GM21360 (cell line): ENCODE measurements at regions not wholly inside any gene's neighbourhood (a gene's known extent, or its start where the extent isn't known, plus 50 kb on each side); places are given as distances from the start of the nearest gene placed in this dataset.
"Not testable (repeated sequence)": the region's sequence is repeated elsewhere in the genome, so short reads cannot be mapped to it uniquely, and the experiment has no call there.

Experiments used
- ATAC-seq: cut with Tn5 transposase; IDR thresholded peaks from one replicate; pipeline ENCODE4 v1.9.1; 2021; ENCODE audit warnings: mild to moderate bottlenecking, moderate library complexity; ENCODE audit not compliant: unreplicated experiment

DNA sequence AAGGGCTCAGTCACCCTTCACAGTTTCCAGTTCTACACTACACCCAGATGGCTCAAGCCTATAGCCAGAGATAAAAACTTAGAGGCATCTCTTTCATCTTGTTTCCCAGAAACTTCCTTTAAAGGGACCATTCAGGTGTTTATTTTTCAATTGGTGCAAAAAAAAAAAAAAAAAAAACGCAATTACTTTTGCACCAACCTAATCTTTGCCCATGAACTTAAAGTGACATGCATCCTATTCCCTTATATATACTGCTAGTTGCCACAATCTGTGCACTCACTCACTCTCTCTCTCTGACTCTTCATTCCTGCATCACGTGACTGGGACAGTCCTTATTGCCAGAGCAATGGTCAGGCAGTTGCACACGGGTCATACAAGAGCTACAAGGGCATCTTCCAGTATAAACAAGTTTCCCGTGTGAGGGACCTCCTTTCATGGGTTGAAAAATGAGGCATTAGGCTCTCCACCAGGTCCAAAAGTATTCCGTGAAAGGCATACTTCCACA is 789.4 kb downstream of the EPHA4 start:
- ATAC-seq = no peak

DNA sequence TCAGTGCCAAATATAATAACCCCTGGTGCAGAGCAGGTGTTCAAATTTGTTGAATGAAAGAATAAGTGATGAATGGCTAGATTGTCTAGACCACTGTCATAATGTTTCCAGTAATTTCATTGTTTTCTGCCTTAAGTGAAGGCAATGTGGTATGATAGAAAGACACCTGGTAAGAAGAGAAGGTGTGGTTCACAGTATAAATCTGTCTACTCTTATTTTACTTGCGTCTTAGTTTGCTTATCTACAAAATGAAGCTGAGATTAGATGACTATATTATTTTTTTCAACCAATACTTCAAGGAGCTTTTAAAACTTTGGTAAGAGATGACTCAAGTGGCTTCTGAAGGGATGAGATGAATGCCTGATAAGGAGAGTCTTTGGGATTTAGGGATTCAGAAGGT is 788.4 kb downstream of the EPHA4 start:
- ATAC-seq = no peak

- no peak for ATAC-seq
Measured at GRCh38 chr2:220785178-220785577, 786.9 kb downstream of the EPHA4 start.

DNA sequence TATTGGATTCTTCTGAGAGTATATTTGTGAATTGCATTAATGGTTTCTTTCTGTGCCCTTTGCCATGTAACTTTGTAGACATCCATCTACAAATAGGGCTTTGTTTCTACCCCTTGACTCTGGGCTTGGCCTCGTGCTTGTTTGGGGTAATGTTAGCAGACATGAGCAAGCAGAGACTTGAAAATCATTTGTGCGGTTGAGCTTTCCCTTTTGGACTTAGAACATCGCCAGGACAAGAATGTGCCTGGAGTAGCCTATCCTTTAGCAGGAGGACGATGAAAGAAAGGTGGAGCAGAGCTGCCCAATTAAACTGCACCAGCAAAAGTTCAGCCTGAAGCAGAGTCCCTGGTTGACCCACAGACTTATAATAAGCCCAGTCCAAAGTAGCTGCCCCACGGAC is 785.9 kb downstream of the EPHA4 start:
- no peak for ATAC-seq

GRCh38 chr2:220787251-220787650 is 784.9 kb downstream of the EPHA4 start:
- ATAC-seq = no peak

GRCh38 chr2:220789961-220790360 is 782.1 kb downstream of the EPHA4 start:
- ATAC-seq = no peak

DNA sequence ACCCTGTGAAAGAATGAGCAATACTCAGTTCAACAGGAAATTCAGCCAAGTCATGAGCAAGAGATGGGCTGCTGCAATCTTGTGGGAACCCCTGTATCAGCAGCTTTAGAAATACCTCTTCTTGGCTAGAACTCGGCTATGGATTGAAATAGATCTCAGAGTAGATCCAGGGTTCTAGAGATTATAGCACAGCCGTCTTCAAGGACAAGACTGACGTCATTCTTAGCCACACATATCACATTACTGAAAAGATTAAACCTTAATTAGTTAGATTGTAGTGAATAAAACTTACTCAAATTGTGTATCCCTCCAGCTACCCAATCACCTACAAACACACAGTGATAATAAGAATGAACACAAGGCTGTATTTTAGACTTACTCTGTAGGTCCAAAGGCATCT is 776.4 kb downstream of the EPHA4 start:
- ATAC-seq = no peak

DNA sequence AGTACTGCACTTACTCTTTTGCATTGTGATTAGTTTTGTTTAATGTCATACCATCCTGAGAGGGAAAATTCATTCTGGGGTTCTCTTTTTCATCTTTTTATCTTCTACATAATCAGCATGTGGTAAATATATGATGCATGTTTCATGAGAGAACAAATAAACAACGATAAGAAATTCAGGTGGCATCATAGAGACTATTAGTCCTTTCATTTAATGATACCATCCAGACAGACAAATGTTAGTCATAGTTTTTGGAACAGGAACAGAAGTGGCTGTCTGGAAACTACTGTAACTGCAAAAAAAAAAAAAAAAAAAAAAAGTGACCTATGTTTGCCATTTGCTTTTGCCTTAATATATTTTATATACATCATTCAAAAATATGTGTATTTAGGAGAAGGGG is 761.0 kb downstream of the EPHA4 start:
- no peak for ATAC-seq

GRCh38 chr2:220811952-220812570 is 760.0 kb downstream of the EPHA4 start:
- no peak for ATAC-seq

DNA sequence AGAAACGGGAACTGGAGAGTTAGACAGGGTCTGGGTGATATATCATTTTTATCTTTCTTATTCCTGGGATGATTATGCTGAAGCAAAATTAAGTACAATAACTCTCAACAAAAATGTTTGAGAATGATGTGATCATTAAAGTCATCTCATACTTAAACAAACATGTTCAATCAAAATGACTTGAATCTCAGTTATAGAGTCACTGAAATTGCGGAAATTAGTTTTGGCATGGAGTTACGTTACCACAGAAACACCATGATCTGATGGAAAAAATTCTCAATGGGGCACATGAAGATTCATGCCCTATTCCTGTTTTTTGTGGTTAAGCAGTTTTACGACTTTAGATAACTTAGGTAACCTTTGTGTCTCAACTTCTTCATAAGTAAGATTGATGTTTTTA is 757.7 kb downstream of the EPHA4 start:
- no peak for ATAC-seq

GRCh38 chr2:220815698-220816097 is 756.4 kb downstream of the EPHA4 start:
- no peak for ATAC-seq

GRCh38 chr2:220821683-220822082 is 750.4 kb downstream of the EPHA4 start:
- ATAC-seq = no peak

- not testable (repeated sequence) for ATAC-seq
Measured at GRCh38 chr2:220823590-220823989, 748.5 kb downstream of the EPHA4 start.

- ATAC-seq = no peak
Measured at GRCh38 chr2:220833446-220833845, 738.7 kb downstream of the EPHA4 start.

DNA sequence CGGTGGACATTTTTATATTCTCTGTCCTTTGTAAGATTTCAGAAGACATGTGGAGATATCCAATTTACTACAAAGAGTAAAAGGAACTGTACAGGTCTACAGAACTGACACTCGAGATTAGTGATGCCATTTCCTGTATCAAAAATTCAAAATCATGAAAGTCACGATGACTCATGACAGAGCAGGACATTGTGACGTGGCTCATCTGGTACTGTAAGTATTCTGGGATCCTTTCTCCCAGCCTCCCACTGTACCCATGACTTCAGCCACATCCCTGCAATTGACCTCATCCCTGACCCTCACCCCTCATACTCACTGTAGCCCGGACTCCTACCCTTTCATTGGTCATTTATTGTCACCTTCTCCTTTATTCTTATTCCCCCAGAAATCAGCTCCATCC is 736.5 kb downstream of the EPHA4 start:
- no peak for ATAC-seq

DNA sequence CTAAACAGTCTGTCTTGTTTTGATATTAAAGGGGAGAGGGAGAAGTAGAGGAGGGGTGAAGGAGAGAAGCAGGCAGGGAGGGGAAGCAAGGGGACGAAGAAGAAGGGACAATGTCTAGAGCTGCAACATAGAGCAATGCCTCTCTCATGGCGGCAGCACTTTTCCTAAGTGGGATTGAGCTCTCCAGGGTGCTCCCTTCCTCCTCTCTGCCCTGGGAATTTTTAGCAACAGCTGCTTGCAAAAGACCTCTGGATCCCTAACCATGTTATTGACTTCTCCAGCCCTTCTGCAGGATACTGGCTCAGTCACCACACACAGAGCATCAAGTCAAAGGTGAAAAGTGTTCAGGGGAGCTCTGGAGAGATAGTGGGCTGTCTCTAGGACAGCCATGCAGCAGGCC is 734.9 kb downstream of the EPHA4 start:
- ATAC-seq = no peak

- ATAC-seq = no peak
Measured at GRCh38 chr2:220842901-220843665, 729.0 kb downstream of the EPHA4 start.

DNA sequence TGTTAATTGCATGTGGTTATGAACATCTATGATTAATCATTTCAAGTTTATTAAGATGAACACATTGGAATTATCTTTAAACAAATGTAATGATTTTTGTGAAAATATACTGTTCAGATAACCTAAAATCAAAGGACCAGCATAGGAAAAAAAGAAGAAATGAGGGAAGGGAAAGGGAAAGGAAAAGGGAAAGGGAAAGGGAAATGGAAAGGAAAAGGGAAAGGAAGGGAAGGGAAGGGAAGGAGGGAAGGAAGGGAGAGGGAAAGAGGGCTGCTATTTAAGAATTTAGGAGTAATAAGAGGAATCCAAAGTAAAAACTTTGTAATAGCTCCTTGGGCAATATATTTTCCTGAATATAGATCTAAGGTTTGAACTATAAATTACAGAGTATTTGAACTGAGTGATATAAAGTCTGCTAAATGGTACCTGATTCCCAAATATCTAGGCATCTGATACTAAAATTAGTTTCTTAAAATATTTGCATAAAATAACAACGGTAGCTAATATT is 726.3 kb downstream of the EPHA4 start:
- ATAC-seq = no peak

DNA sequence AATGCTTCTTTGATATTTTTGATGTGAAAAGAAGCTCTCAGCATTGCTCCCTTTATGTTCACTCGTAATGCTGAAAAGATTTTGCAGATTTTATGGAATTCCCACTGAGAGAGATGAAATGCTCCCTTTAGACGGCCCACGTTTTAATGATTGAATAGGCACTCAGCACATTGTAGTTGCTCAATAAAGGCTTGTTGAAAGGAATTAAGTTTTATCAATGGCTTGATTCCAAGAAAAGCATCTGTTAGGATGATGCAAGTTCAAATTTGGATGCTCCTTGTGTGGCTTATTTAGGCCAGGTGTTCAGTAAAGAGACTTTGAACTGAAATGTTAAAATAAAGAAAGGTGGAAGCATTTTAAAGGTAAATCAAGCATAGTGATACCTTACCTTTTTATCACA is 725.1 kb downstream of the EPHA4 start:
- no peak for ATAC-seq

DNA sequence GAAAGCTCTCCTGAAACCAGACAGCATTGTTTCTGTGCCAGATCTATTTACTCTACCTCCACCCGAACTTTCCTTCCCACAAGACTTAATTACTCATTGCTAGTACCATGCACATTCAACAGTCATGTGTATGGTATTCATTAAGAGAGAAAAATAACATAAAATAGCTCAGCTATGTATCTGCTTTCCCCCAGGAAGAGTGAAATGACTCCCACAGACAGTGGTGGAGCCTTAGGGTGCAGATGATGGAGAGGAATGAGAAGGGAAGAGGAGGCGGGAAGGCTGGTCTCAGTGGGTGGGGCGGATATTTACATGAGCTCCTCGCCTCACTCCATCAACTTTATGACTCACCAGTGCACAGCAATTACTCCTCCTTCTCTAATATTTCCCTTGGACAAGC is 724.5 kb downstream of the EPHA4 start:
- ATAC-seq = no peak

GRCh38 chr2:220849433-220849832 is 722.7 kb downstream of the EPHA4 start:
- ATAC-seq = no peak

- no peak for ATAC-seq
Measured at GRCh38 chr2:220850116-220850515, 722.0 kb downstream of the EPHA4 start.
